Thoracic aorta (tissue), 2 donors: ENCODE measurements at regions not wholly inside any gene's neighbourhood (a gene's known extent, or its start where the extent isn't known, plus 50 kb on each side); places are given as distances from the start of the nearest gene placed in this dataset.

Experiments used
- ATAC-seq: fragments of 150-250 bp; one replicate; pipeline ENCODE4 v1.8.0; 2017; ENCODE audit warnings: low read depth; ENCODE audit not compliant: insufficient number of reproducible peaks, low FRiP score
- DNase-seq: peaks from one replicate; pipeline ENCODE4 v3.0.0-alpha.2; 2020; ENCODE audit warnings: low spot score
- H3K27ac ChIP-seq, 2 donors: fragments of 200-600 bp; sonication (generic); 1 replicate in 1 of 2; 2 replicates in 1 of 2; pipeline ENCODE4 v1.5.1; 2016; ENCODE audit warnings: mild to moderate bottlenecking in 2 of 2, moderate library complexity in 2 of 2
- H3K27me3 ChIP-seq: fragments of 200-600 bp; sonication (generic); replicated peaks from 2 replicates; pipeline ENCODE4 v1.6.0; 2016; ENCODE audit warnings: mild to moderate bottlenecking; ENCODE audit not compliant: insufficient read depth
- H3K36me3 ChIP-seq: fragments of 200-600 bp; sonication (generic); one replicate; pipeline ENCODE4 v1.5.1; 2016
- H3K4me1 ChIP-seq, 2 donors: fragments of 200-600 bp; sonication (generic); 1 replicate in 1 of 2; 2 replicates in 1 of 2; pipeline versions ENCODE4 v1.5.1 to v1.6.0; 2016; ENCODE audit warnings: low read depth in 2 of 2, mild to moderate bottlenecking in 1 of 2; ENCODE audit not compliant: control insufficient read depth in 1 of 2
- H3K4me3 ChIP-seq: fragments of 200-600 bp; sonication (generic); 2 replicates; pipeline ENCODE4 v1.5.1; 2016; ENCODE audit warnings: mild to moderate bottlenecking
- H3K9me3 ChIP-seq: fragments of 200-600 bp; sonication (generic); 2 replicates; pipeline ENCODE4 v1.5.1; 2016
- TF ChIP-seq, protein P1 (sequence below): fragments of 200-600 bp; sonication (generic); IDR thresholded peaks from one replicate; pipeline ENCODE4 v1.5.1; 2019; ENCODE audit warnings: antibody characterized with exemption

DNA sequence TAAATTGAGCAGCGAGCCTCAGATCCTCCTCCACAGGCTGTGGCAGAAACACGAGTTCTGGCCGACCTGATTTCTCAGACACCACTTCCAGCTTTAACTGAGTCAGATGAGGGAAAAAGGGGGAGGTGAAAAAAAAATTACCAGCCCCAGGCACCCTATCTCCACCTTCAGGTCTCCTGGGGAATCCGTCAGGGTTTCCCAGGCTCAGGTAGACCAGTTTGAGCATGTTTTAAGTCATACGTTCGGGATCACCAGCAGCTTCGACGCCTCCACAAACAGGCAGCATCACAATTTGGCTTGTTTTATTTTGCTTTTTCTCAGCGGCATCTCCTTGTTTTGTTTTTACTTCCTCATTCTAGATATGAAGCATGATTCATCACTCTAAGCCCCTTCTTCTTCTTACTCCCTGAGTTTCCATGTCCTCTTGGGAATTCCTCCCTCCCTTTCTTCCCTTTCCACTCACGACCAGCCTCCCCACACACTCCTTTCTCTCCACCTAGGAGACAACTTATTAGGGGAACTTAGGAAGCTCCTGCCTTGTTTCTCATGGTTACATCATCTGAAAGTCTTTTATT is 190.1 kb downstream of the ZNF621 start:
- Histone ChIP-seq H3K27ac (no peak overlapping the region), H3K4me3 (no peak overlapping the region), H3K4me1 (peaks cover 0 to 17% of the 10 kb centered on the region in 2 donors), H3K9me3 (no peaks in the 10 kb centered on the region), H3K36me3 (no peaks in the 10 kb centered on the region), H3K27me3 (no peaks in the 10 kb centered on the region)
- ATAC-seq (no peak), DNase-seq (no peak)
- TF ChIP-seq, protein P1, sequence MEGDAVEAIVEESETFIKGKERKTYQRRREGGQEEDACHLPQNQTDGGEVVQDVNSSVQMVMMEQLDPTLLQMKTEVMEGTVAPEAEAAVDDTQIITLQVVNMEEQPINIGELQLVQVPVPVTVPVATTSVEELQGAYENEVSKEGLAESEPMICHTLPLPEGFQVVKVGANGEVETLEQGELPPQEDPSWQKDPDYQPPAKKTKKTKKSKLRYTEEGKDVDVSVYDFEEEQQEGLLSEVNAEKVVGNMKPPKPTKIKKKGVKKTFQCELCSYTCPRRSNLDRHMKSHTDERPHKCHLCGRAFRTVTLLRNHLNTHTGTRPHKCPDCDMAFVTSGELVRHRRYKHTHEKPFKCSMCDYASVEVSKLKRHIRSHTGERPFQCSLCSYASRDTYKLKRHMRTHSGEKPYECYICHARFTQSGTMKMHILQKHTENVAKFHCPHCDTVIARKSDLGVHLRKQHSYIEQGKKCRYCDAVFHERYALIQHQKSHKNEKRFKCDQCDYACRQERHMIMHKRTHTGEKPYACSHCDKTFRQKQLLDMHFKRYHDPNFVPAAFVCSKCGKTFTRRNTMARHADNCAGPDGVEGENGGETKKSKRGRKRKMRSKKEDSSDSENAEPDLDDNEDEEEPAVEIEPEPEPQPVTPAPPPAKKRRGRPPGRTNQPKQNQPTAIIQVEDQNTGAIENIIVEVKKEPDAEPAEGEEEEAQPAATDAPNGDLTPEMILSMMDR: no peak

DNA sequence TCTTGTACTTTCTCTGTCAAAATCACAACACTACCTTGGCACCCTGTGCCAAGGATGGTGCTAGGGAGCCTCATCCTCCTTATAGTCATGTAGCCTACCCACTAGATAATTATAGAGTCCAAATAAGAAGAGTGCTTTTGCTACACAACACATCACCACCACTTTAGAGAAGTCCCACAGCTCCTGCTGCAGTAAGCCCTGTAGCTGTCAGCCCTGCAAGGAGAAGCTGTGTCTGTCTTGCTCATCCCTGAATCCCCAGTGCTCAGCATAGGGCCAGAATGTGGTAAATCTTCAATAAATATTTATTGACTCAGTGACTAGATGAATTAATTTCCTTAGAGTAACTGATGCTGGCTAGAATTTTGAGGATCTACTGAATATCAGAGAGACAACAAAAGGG is 190.8 kb downstream of the ZNF621 start:
- no peaks in the 10 kb centered on the region for H3K27me3 ChIP-seq
- ATAC-seq (no peak), DNase-seq (no peak)

DNA sequence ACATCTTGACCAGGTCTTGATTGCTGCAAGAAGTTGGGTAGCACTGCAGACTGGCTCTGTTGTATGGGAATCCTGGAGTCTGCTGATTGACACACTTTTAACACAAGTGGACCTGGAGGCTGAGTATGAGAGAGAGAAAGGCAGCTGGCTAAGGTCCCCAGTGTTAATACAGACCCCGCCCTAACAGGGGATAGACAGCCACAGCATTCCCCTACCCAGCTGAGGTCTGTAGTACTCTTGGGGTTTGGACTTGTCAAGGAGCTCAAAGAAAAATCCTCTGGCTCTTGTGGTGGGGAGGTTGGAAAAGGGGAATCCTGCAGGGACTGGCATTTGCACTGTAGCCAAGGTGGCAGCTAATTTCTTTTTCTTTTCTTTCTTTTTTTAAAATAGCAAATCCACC is 192.7 kb downstream of the ZNF621 start:
- TF ChIP-seq, protein P1: no peak
- no peak for ATAC-seq
- Histone ChIP-seq H3K27ac (no peak overlapping the region), H3K4me1 (peaks cover 0 to 17% of the 10 kb centered on the region in 2 donors), H3K27me3 (no peaks in the 10 kb centered on the region), H3K36me3 (no peaks in the 10 kb centered on the region), H3K9me3 (no peaks in the 10 kb centered on the region), H3K4me3 (no peak overlapping the region)
- DNase-seq: no peak

More for the DNA sequence above, 190.8 kb downstream of the ZNF621 start:
- peaks cover 0 to 17% of the 10 kb centered on the region in 2 donors for H3K4me1 ChIP-seq
- no peak overlapping the region for H3K27ac ChIP-seq
- TF ChIP-seq, protein P1: no peak
- H3K4me3 ChIP-seq: no peak overlapping the region
- H3K9me3 ChIP-seq: no peaks in the 10 kb centered on the region
- no peaks in the 10 kb centered on the region for H3K36me3 ChIP-seq

DNA sequence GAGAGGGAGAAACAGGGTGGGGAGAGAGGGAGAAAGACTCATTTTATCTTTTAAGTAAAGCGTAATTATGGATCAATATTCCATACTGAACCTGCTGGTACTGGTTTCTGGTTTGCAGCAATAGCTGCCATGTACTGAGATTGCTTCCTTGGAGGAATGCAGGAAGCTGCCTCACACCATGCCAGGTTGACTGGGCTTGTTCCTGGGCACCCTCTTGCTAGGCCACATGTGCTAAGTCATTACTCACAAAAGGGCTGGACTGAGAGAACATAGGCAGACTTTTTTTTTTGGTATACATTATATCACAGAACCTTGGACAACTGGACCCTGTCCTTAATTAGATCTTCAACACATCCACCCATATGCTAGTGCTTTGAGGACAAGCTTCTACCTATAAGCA is 193.4 kb downstream of the ZNF621 start:
- H3K36me3 ChIP-seq: no peaks in the 10 kb centered on the region
- H3K9me3 ChIP-seq: no peaks in the 10 kb centered on the region
- no peak overlapping the region for H3K4me3 ChIP-seq
- H3K27me3 ChIP-seq: no peaks in the 10 kb centered on the region
- TF ChIP-seq, protein P1: no peak
- ATAC-seq: no peak
- peaks cover 0 to 13% of the 10 kb centered on the region in 2 donors for H3K4me1 ChIP-seq
- DNase-seq: no peak
- H3K27ac ChIP-seq: no peak overlapping the region

DNA sequence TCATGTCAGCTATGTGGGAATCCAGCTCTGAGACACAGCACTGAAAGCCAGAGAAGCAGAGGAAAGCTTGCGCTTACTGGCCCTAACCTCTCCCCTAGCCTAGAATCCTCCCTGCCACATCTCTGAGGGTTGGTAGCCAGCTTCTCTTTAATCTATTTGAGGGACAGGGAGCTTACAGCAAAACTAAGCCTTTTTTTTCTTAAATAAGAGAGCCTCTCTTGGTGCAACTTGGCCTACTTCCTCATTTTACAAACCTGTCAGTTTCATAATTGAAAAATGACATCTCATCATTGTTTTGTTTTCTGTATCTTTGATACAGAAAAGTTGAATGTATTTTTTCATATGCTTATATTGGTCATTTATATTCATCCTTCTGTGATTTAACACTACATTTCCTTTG is 193.9 kb downstream of the ZNF621 start:
- H3K27ac ChIP-seq: no peak overlapping the region
- no peak for ATAC-seq
- no peaks in the 10 kb centered on the region for H3K9me3 ChIP-seq
- no peak overlapping the region for H3K4me3 ChIP-seq
- TF ChIP-seq, protein P1: no peak
- no peaks in the 10 kb centered on the region for H3K27me3 ChIP-seq
- no peak for DNase-seq
- no peaks in the 10 kb centered on the region for H3K36me3 ChIP-seq
- H3K4me1 ChIP-seq: peaks cover 0 to 8% of the 10 kb centered on the region in 2 donors
